Amniotic epithelial cell (primary cell): ENCODE measurements at regions not wholly inside any gene's neighbourhood (a gene's known extent, or its start where the extent isn't known, plus 50 kb on each side); places are given as distances from the start of the nearest gene placed in this dataset.

ENCODE experiments used
- DNase-seq: peaks from one replicate; pipeline ENCODE4 v3.0.0-alpha.2; 2010; ENCODE audit warnings: low read depth

GRCh38 chr15:95912280-95912625, 418.2 kb upstream of the NR2F2 start:
- DNase-seq = no peak

GRCh38 chr15:95912728-95913127, 417.8 kb upstream of the NR2F2 start:
- no peak for DNase-seq

- DNase-seq = no peak
Measured at GRCh38 chr15:95916568-95916967, 413.9 kb upstream of the NR2F2 start.

- DNase-seq = no peak
Measured at GRCh38 chr15:95918525-95918924, 412.0 kb upstream of the NR2F2 start.

GRCh38 chr15:95919460-95919859, 411.0 kb upstream of the NR2F2 start:
- DNase-seq = peak; percentile 21

GRCh38 chr15:95921404-95921803, 409.1 kb upstream of the NR2F2 start:
- no peak for DNase-seq

GRCh38 chr15:95922431-95922830, 408.1 kb upstream of the NR2F2 start:
- DNase-seq = no peak

GRCh38 chr15:95923792-95924191, 406.7 kb upstream of the NR2F2 start:
- DNase-seq = no peak

GRCh38 chr15:95928822-95929221, 401.7 kb upstream of the NR2F2 start:
- DNase-seq = no peak

- peak; percentile 84 for DNase-seq
Measured at GRCh38 chr15:95929232-95929846, 401.2 kb upstream of the NR2F2 start.

GRCh38 chr15:95930659-95931375, 399.7 kb upstream of the NR2F2 start:
- DNase-seq = no peak

- no peak for DNase-seq
Measured at GRCh38 chr15:95931619-95932018, 398.9 kb upstream of the NR2F2 start.

GRCh38 chr15:95932141-95932540, 398.4 kb upstream of the NR2F2 start:
- no peak for DNase-seq

- DNase-seq = peak; percentile 92
Measured at GRCh38 chr15:95932676-95933075, 397.8 kb upstream of the NR2F2 start.

GRCh38 chr15:95935852-95936251, 394.6 kb upstream of the NR2F2 start:
- DNase-seq = no peak

GRCh38 chr15:95937128-95937528, 393.4 kb upstream of the NR2F2 start:
- peak; percentile 54 for DNase-seq

- DNase-seq = no peak
Measured at GRCh38 chr15:95940431-95940985, 390.0 kb upstream of the NR2F2 start.

- DNase-seq = no peak
Measured at GRCh38 chr15:95944193-95944592, 386.3 kb upstream of the NR2F2 start.

- DNase-seq = no peak
Measured at GRCh38 chr15:95944661-95945255, 385.7 kb upstream of the NR2F2 start.

- no peak for DNase-seq
Measured at GRCh38 chr15:95946241-95946640, 384.3 kb upstream of the NR2F2 start.

GRCh38 chr15:95946926-95947325, 383.6 kb upstream of the NR2F2 start:
- no peak for DNase-seq

GRCh38 chr15:95948411-95948810, 382.1 kb upstream of the NR2F2 start:
- DNase-seq = no peak

- no peak for DNase-seq
Measured at GRCh38 chr15:95953032-95953431, 377.5 kb upstream of the NR2F2 start.
